Keratinocyte (primary cell): ENCODE measurements at regions not wholly inside any gene's neighbourhood (a gene's known extent, or its start where the extent isn't known, plus 50 kb on each side); places are given as distances from the start of the nearest gene placed in this dataset.

Source experiments
- DNase-seq: peaks from one replicate; pipeline ENCODE4 v3.0.0-alpha.2; 2011; ENCODE audit warnings: low read depth, missing footprints, low spot score
- FAIRE-seq: peaks from 2 replicates; lab custom pipeline; 2011; peaks lifted over from hg19 to GRCh38; lab: Jason Lieb, UNC
- H2AFZ ChIP-seq: 2 replicates; pipeline ENCODE4 v1.6.0; 2012; ENCODE audit warnings: low read length, control low read depth, inconsistent platforms; ENCODE audit not compliant: control insufficient read depth
- H3K27ac ChIP-seq: 2 replicates; pipeline ENCODE4 v1.5.1; 2011; ENCODE audit warnings: low read length; ENCODE audit not compliant: control insufficient read depth, insufficient read depth
- H3K27me3 ChIP-seq: 3 replicates; pipeline ENCODE4 v1.6.0; 2011; ENCODE audit warnings: low read length; ENCODE audit not compliant: control insufficient read depth, insufficient read depth; ENCODE audit errors: extremely low read depth
- H3K36me3 ChIP-seq, 2 experiments: 2 replicates in 1 of 2; 3 replicates in 1 of 2; pipeline ENCODE4 v1.5.1; 2011; ENCODE audit warnings: low read length in 2 of 2, mild to moderate bottlenecking in 1 of 2; ENCODE audit not compliant: control insufficient read depth in 2 of 2, insufficient read depth in 2 of 2; ENCODE audit errors: extremely low read depth in 1 of 2
- H3K4me1 ChIP-seq: 3 replicates; pipeline ENCODE4 v1.5.1; 2011; ENCODE audit warnings: low read length; ENCODE audit not compliant: control insufficient read depth, insufficient read depth; ENCODE audit errors: extremely low read depth
- H3K4me2 ChIP-seq: 3 replicates; pipeline ENCODE4 v1.6.0; 2011; ENCODE audit warnings: low read depth, low read length; ENCODE audit not compliant: control insufficient read depth, insufficient read depth; ENCODE audit errors: extremely low read depth
- H3K4me3 ChIP-seq, 3 experiments: fragments of 200-600 bp in 1 of 3; sonication (generic) in 1 of 3; 2 replicates in 2 of 3; 3 replicates in 1 of 3; pipeline ENCODE4 v1.5.1; 2011 to 2016; ENCODE audit warnings: low read length in 3 of 3, mild to moderate bottlenecking in 3 of 3, control low read depth in 2 of 3, inconsistent platforms in 1 of 3, low read depth in 1 of 3, mixed read lengths in 1 of 3, mixed run types in 1 of 3, moderate library complexity in 1 of 3; ENCODE audit not compliant: control insufficient read depth in 2 of 3, insufficient read depth in 2 of 3; ENCODE audit errors: extremely low read depth in 1 of 3
- H3K79me2 ChIP-seq: 2 replicates; pipeline ENCODE4 v1.6.0; 2012; ENCODE audit warnings: low read length; ENCODE audit not compliant: control insufficient read depth, insufficient read depth
- H3K9ac ChIP-seq: 3 replicates; pipeline ENCODE4 v1.6.0; 2011; ENCODE audit warnings: low read length; ENCODE audit not compliant: control insufficient read depth, insufficient read depth; ENCODE audit errors: extremely low read depth
- H3K9me1 ChIP-seq: 3 replicates; pipeline ENCODE4 v1.6.0; 2011; ENCODE audit warnings: low read length; ENCODE audit not compliant: control insufficient read depth, insufficient read depth; ENCODE audit errors: extremely low read depth
- H3K9me3 ChIP-seq: 2 replicates; pipeline ENCODE4 v1.5.1; 2012; ENCODE audit warnings: low read depth, low read length; ENCODE audit not compliant: control insufficient read depth
- H4K20me1 ChIP-seq: 3 replicates; pipeline ENCODE4 v1.6.0; 2011; ENCODE audit warnings: low read length; ENCODE audit not compliant: control insufficient read depth, insufficient read depth; ENCODE audit errors: extremely low read depth
- EZH2 ChIP-seq: IDR thresholded peaks from one replicate; pipeline ENCODE4 v1.6.1; 2012; ENCODE audit warnings: inconsistent platforms, mild to moderate bottlenecking, low read length, moderate library complexity
- dilution Hi-C: fragments of 300-500 bp; cut with MboI; formaldehyde crosslinking; loops from one replicate; pipeline ENCODE4 v1.7.0; 2020; ENCODE audit warnings: low sequenced_read_pairs; ENCODE audit not compliant: extremely low pct_ligation_motif_present
- TF ChIP-seq, protein P1 (sequence below), 3 experiments: IDR thresholded peaks in 1 of 3; conservative IDR thresholded peaks in 1 of 3; optimal IDR thresholded peaks in 1 of 3; 2 replicates in 2 of 3; 3 replicates in 1 of 3; pipeline versions ENCODE3 to v1.5.1; 2011; ENCODE audit warnings: low read length in 3 of 3, mild to moderate bottlenecking in 3 of 3, moderate library complexity in 2 of 3, control low read depth in 1 of 3, inconsistent platforms in 1 of 3; ENCODE audit not compliant: insufficient read depth in 2 of 3; ENCODE audit errors: extremely low read depth in 1 of 3

DNA sequence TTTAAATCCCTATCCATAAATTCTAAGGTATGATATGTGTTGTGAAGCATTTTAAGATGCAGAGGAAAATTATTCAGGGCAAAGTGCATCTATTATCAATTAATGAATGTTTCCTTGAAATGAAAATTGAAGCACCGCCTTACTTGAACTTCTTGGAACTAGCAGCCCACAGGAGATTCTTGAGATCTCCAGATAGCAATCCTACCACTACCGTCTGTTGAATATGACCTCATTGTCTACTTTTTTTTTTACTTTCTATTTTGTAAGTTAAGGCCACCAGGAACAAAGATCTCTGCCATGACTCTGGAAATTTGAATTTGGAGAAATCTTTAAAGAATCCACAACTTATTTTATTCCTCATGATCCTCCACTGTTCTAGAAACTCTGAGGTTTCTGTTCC is 808.7 kb downstream of the KCNA4 start:
- Histone ChIP-seq H2AFZ (no peak overlapping the region), H3K27me3 (no peaks in the 10 kb centered on the region)

GRCh38 chr11:29200791-29201562 is 815.9 kb downstream of the KCNA4 start:
- FAIRE-seq (no peak), DNase-seq (no peak)
- Histone ChIP-seq H3K36me3 (no peaks in the 10 kb centered on the region), H3K27ac (no peak overlapping the region), H2AFZ (no peak overlapping the region), H3K9me1 (no peaks in the 10 kb centered on the region), H3K4me1 (no peaks in the 10 kb centered on the region), H3K9me3 (no peaks in the 10 kb centered on the region), H3K9ac (no peak overlapping the region), H4K20me1 (no peaks in the 10 kb centered on the region), H3K4me3 (no peak overlapping the region), H3K27me3 (no peaks in the 10 kb centered on the region), H3K79me2 (no peaks in the 10 kb centered on the region), H3K4me2 (no peak overlapping the region)
- dilution Hi-C loops: no loop called here
- TF ChIP-seq, protein P1, sequence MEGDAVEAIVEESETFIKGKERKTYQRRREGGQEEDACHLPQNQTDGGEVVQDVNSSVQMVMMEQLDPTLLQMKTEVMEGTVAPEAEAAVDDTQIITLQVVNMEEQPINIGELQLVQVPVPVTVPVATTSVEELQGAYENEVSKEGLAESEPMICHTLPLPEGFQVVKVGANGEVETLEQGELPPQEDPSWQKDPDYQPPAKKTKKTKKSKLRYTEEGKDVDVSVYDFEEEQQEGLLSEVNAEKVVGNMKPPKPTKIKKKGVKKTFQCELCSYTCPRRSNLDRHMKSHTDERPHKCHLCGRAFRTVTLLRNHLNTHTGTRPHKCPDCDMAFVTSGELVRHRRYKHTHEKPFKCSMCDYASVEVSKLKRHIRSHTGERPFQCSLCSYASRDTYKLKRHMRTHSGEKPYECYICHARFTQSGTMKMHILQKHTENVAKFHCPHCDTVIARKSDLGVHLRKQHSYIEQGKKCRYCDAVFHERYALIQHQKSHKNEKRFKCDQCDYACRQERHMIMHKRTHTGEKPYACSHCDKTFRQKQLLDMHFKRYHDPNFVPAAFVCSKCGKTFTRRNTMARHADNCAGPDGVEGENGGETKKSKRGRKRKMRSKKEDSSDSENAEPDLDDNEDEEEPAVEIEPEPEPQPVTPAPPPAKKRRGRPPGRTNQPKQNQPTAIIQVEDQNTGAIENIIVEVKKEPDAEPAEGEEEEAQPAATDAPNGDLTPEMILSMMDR (optimal IDR thresholded peaks at IDR 0.05 in 1 of 3, IDR thresholded peaks at IDR 0.05 in 1 of 3, conservative IDR thresholded peaks at IDR 0.05 in 1 of 3; ENCODE audit: extremely low read depth in 1 of 3, insufficient read depth in 2 of 3, low read length in 3 of 3): no peak
- no peak for TF ChIP-seq EZH2

More for the DNA sequence above, 808.7 kb downstream of the KCNA4 start:
- no peak overlapping the region for H3K4me3 ChIP-seq
- dilution Hi-C loops: no loop called here
- no peaks in the 10 kb centered on the region for H3K9me3 ChIP-seq
- FAIRE-seq: no peak
- TF ChIP-seq EZH2: no peak
- TF ChIP-seq, protein P1 (optimal IDR thresholded peaks at IDR 0.05 in 1 of 3, IDR thresholded peaks at IDR 0.05 in 1 of 3, conservative IDR thresholded peaks at IDR 0.05 in 1 of 3; ENCODE audit: extremely low read depth in 1 of 3, insufficient read depth in 2 of 3, low read length in 3 of 3): no peak
- no peak for DNase-seq
- no peak overlapping the region for H3K27ac ChIP-seq
- no peaks in the 10 kb centered on the region for H3K4me1 ChIP-seq
- no peaks in the 10 kb centered on the region for H3K79me2 ChIP-seq
- H3K9ac ChIP-seq: no peak overlapping the region
- H3K9me1 ChIP-seq: no peaks in the 10 kb centered on the region
- H4K20me1 ChIP-seq: no peaks in the 10 kb centered on the region
- H3K4me2 ChIP-seq: no peak overlapping the region
- no peaks in the 10 kb centered on the region for H3K36me3 ChIP-seq
